ENCODE measurements at regions not wholly inside any gene's neighbourhood (a gene's known extent, or its start where the extent isn't known, plus 50 kb on each side); places are given as distances from the start of the nearest gene placed in this dataset.
A peak's percentile ranks its signal among the peaks of the same experiment; 100 is the strongest.

DNA sequence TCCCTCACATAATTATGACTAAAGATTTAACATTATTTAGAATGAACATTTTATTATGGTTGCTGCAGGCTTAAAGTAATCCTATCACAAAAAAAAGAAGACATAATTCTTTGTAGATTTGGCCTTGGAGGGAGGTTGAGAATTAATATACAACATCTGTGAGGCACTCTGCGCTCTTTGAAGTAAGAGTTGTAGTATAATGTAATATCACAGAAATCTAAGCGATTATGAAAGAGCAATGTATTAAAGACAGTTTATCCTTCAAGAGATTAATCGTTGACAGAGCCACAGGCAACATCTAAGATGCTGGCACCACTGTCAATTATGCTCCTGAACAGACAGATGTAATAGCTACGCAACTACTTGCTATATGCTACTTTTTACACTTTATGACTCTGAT lies 946.8 kb downstream of the GRIK2 start:
- no peak for DNase-seq (ENCODE audit: low spot score)

- DNase-seq (ENCODE audit: low spot score): no peak
Observed at GRCh38 chr6:102333736-102334135, 940.2 kb downstream of the GRIK2 start.

DNA sequence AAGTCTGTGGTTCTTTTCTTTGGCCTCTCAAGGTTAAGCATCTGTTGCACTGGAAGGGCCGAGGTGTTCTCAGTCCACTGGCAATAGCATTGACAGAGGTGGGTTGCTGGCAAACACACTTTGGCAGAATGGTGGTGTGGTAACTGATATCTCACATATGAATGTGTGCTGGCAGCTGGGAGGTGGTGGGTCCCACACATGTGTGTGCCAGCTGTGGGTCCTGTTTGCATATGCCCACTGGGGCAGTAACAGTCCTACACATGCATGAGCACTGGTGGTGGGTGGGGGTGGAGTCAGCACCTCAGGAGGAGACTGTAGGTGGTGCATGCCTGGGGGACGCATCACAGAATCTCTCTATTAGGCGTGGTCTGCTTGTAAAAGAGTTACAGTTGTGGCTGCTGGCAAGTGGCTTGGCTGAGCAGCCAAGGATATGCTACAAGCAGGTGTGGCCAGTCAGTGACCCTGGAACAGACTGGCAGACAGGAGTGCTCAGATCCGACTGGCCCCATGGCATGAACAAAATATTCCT lies 934.3 kb downstream of the GRIK2 start:
- peak; percentile 69 for DNase-seq (ENCODE audit: low spot score)

GRCh38 chr6:102313699-102314098 lies 920.2 kb downstream of the GRIK2 start:
- no peak for DNase-seq (ENCODE audit: low spot score)

- DNase-seq (ENCODE audit: low spot score): no peak
Observed at GRCh38 chr6:102309700-102310099, 916.2 kb downstream of the GRIK2 start.

- no peak for DNase-seq (ENCODE audit: low spot score)
Observed at GRCh38 chr6:102300350-102300749, 906.8 kb downstream of the GRIK2 start.

GRCh38 chr6:102298051-102298450 lies 904.5 kb downstream of the GRIK2 start:
- no peak for DNase-seq (ENCODE audit: low spot score)
